ENCODE measurements at regions not wholly inside any gene's neighbourhood (a gene's known extent, or its start where the extent isn't known, plus 50 kb on each side); places are given as distances from the start of the nearest gene placed in this dataset.
"Not testable (repeated sequence)": the region's sequence is repeated elsewhere in the genome, so short reads cannot be mapped to it uniquely, and the experiment has no call there.

DNA sequence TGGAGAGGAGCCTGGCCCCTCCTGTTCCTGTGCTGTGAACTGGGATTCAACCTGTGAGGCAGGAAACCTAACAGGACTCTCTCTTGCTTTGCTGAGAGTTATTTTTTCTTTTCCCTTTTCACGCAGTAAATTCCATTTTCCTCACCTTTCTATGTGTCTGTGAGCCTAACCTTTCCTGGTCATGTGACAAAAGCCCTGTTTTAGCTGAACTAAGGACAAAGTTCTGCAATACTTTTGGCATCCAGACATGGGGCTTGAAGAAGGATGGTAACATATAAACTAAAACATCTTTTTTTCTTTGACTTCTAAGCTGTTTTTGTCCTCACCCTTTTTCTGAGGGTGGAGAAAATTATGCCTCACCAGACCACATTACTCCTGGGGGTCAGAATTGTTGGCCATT is 368.5 kb downstream of the HTR1B start:
- DNase-seq (ENCODE audit: extremely low read depth, low read depth) = no peak
- TF ChIP-seq, protein P1, sequence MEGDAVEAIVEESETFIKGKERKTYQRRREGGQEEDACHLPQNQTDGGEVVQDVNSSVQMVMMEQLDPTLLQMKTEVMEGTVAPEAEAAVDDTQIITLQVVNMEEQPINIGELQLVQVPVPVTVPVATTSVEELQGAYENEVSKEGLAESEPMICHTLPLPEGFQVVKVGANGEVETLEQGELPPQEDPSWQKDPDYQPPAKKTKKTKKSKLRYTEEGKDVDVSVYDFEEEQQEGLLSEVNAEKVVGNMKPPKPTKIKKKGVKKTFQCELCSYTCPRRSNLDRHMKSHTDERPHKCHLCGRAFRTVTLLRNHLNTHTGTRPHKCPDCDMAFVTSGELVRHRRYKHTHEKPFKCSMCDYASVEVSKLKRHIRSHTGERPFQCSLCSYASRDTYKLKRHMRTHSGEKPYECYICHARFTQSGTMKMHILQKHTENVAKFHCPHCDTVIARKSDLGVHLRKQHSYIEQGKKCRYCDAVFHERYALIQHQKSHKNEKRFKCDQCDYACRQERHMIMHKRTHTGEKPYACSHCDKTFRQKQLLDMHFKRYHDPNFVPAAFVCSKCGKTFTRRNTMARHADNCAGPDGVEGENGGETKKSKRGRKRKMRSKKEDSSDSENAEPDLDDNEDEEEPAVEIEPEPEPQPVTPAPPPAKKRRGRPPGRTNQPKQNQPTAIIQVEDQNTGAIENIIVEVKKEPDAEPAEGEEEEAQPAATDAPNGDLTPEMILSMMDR (IDR thresholded peaks at IDR 0.05; ENCODE audit: low read depth, low read length) = no peak

DNA sequence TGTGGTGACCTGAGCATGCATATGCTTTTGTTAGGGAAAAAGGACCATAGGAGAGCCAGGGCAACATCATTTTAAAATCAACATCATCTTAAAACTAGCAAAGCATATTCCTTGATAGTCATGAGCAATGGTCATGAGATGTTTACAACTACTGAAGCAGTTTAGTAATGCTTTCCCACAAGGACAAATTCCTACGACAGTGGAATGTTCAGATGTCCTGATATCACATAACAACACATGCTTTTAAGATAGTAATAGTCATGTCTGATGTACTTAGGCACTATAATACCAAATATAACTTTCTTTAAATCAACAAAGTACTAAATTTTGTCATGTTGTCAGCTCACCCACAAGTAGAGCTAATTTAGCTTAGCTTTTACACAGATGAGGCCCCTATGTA is 370.3 kb downstream of the HTR1B start:
- TF ChIP-seq, protein P1 (IDR thresholded peaks at IDR 0.05; ENCODE audit: low read depth, low read length) = no peak
- DNase-seq (ENCODE audit: extremely low read depth, low read depth) = no peak

DNA sequence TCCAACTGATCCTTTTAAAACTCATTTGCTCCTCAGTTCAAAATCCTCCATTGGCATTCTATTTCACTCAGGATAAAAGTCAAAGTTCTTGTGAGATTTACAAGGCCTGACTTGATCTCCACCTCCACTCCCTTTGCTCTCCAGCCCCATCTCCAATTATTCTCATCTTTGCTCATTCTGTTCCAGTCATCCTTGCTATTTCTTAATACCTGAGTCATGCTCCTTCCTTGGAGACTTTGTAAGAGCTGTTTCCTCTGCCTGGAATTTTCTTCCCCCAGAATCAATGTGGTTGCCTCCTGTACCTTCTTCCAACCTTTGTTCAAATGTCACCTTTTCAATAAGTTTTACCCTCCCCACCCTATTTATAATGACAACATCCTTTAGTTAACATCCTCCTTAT is 373.5 kb downstream of the HTR1B start:
- no peak for DNase-seq (ENCODE audit: extremely low read depth, low read depth)
- TF ChIP-seq, protein P1 (IDR thresholded peaks at IDR 0.05; ENCODE audit: low read depth, low read length) = no peak

DNA sequence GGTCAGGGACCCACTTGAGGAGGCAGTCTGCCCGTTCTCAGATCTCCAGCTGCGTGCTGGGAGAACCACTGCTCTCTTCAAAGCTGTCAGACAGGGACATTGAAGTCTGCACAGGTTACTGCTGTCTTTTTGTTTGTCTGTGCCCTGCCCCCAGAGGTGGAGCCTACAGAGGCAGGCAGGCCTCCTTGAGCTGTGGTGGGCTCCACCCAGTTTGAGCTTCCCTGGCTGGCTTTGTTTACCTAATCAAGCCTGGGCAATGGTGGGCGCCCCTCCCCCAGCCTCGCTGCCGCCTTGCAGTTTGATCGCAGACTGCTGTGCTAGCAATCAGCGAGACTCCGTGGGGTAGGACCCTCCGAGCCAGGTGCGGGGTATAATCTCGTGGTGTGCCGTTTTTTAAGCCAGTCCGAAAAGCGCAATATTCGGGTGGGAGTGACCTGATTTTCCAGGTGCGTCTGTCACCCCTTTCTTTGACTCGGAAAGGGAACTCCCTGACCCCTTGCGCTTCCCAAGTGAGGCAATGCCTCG is 375.4 kb downstream of the HTR1B start:
- DNase-seq (ENCODE audit: extremely low read depth, low read depth) = not testable (repeated sequence)

DNA sequence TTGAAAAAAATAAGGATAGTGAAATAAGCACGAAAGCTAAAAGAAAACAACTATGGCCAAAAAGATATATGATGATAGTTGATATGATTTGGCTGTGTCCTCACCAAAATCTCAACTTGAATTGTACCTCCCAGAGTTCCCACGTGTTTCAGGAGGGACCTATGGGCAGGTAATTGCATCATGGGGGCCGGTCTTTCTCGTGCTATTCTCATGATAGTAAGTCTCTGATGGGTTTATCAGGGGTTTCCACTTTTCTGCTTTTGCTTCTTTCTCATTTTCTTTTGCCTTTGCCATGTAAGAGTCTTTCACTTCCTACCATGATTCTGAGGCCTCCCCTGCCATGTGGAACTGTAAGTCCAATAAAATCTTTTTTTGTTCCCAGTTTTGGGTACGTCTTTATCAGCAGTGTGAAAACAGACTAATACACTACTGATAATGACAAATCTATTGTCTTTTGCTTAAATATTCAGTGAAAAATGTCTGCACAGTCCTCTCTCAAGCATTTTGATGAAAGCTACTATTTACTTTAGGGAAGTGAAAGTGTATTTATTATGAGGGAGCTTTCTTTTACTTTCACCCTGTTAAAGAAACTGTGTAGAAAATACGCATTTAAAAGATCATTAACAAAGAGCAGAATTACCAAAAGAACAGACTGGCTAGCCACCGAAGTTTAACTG is 389.1 kb downstream of the HTR1B start:
- no peak for DNase-seq (ENCODE audit: extremely low read depth, low read depth)
- TF ChIP-seq, protein P1 (IDR thresholded peaks at IDR 0.05; ENCODE audit: low read depth, low read length) = no peak

DNA sequence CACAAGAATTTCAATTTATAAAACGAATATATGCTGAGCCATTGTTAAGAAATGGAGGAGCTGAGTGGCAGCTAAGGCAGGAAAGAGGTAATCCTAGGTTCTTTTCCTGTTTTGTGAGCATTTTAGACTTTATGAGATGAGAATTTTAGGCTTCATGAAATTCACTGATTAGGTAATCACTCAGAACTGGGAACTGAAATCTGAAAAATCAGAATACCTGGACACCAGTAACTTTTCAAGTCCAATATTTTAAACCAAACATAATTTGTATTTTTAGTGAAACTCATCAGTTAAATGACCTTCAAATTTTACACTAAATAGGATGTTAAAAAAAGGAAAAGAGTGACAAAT is 389.9 kb downstream of the HTR1B start:
- no peak for DNase-seq (ENCODE audit: extremely low read depth, low read depth)
- TF ChIP-seq, protein P1 (IDR thresholded peaks at IDR 0.05; ENCODE audit: low read depth, low read length) = no peak

DNA sequence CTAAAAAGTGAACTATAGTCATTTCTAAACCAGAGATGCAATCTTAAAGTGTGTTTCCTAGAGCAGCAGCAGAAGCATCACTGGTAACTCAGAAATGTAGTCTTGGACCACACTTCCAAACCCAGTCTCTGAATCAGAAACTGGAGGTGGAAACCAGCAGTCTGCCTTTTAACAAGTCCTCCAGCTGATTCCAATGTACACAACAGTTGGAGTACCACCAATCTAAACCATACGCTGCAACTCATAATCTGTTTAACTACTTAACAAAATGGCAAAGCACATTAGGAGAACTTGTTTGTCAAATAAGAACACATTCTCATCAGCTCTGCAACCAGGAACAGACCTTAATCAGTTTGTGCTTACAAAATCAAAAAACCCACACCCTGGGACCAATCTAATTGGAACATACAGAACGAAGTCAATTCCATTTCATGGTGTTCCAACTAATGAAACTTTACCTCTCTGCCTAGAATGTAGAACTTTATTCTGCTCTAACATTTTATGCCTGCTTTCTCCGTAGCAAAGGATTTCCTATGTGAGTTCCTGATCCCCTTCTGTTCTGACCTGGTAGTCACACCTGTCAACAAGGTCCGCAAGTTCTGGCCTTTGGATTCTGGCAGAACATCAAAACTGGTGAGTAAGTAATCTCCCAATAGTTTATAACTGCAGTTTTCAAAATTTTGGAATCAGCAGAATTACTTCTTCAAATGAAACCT is 390.4 kb downstream of the HTR1B start:
- TF ChIP-seq, protein P1 (IDR thresholded peaks at IDR 0.05; ENCODE audit: low read depth, low read length) = no peak
- no peak for DNase-seq (ENCODE audit: extremely low read depth, low read depth)

Data from AG09319 (cell line).